ENCODE measurements at regions not wholly inside any gene's neighbourhood (a gene's known extent, or its start where the extent isn't known, plus 50 kb on each side); places are given as distances from the start of the nearest gene placed in this dataset.

- no peak overlapping the region for H4K8ac ChIP-seq (ENCODE audit: low read depth, low read length)
- H3K9ac ChIP-seq (ENCODE audit: low read length) = no peak overlapping the region
- no peak overlapping the region for H2BK120ac ChIP-seq (ENCODE audit: insufficient read depth, low read length, poor library complexity)
- no peak overlapping the region for H2BK12ac ChIP-seq (ENCODE audit: low read length)
- no peak overlapping the region for H3K18ac ChIP-seq (ENCODE audit: low read length)
- H3K4me2 ChIP-seq (ENCODE audit: low read length) = no peak overlapping the region
- DNase-seq = no peak
- H3K4ac ChIP-seq (ENCODE audit: low read depth, low read length) = no peak overlapping the region
- H3K4me3 ChIP-seq (ENCODE audit: low read depth, low read length) = no peak overlapping the region
- peaks cover 1% of the 10 kb centered on the region for H3K9me3 ChIP-seq (ENCODE audit: insufficient read depth, low read depth, low read length)
- H3K27ac ChIP-seq (ENCODE audit: low read depth, low read length) = no peak overlapping the region
- peaks cover under 1% of the 10 kb centered on the region for H3K79me1 ChIP-seq (ENCODE audit: low read length)
- no CpG with 5 or more reads among the region's 1 CpG for WGBS (ENCODE audit: extremely low coverage, insufficient coverage, insufficient read length)
- no peak overlapping the region for H2AFZ ChIP-seq (ENCODE audit: insufficient read depth, low read length, poor library complexity)
- no peaks in the 10 kb centered on the region for H3K79me2 ChIP-seq (ENCODE audit: control insufficient read depth, insufficient read depth, low read length, poor library complexity)
- no peak overlapping the region for H3K14ac ChIP-seq (ENCODE audit: low read length)
- no peaks in the 10 kb centered on the region for H3K27me3 ChIP-seq (ENCODE audit: insufficient read depth, low read length)
- H4K12ac ChIP-seq (ENCODE audit: low read depth, low read length) = no peak overlapping the region
- no peak overlapping the region for H2BK5ac ChIP-seq (ENCODE audit: low read depth, low read length, poor library complexity)
- H3K23ac ChIP-seq (ENCODE audit: low read length) = no peak overlapping the region
- no peak overlapping the region for H4K91ac ChIP-seq (ENCODE audit: low read depth, low read length)
- peaks cover 0 to under 1% of the 10 kb centered on the region in 2 experiments for H3K4me1 ChIP-seq (ENCODE audit: control insufficient read depth in 1 of 2, insufficient read depth in 2 of 2, low read length in 2 of 2)
- no peaks in the 10 kb centered on the region for H3K36me3 ChIP-seq (ENCODE audit: control insufficient read depth in 1 of 2, insufficient read depth in 2 of 2, low read length in 2 of 2)
- no peak overlapping the region for H2AK5ac ChIP-seq (ENCODE audit: low read length)
These were observed 114.1 kb upstream of the HDDC2 start for GRCh38 chr6:125415913-125416312.

DNA sequence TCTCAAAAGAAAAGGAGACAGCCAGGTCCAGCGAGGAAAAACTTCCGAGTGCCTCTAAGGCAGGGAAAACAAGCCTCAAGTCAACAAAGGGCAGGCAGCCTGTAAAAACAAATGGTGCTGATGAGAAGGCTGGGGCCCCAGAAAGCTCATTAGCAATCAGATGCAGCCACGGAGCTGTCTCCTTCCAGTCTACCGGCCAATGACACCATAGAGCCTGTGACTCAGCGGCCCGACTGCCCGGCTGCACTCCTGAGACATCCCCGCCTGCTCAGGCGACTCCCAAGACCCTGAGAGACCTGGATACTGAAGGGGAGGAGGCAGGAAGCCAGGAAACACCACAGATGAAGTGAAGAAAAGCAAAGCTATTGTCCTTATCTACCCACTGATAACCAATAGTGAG, 120.1 kb upstream of the HDDC2 start:
- no peak overlapping the region for H4K91ac ChIP-seq (ENCODE audit: low read depth, low read length)
- H3K4me1 ChIP-seq (ENCODE audit: control insufficient read depth in 1 of 2, insufficient read depth in 2 of 2, low read length in 2 of 2) = peaks cover 0 to 6% of the 10 kb centered on the region in 2 experiments
- H3K36me3 ChIP-seq (ENCODE audit: control insufficient read depth in 1 of 2, insufficient read depth in 2 of 2, low read length in 2 of 2) = no peaks in the 10 kb centered on the region
- H3K79me2 ChIP-seq (ENCODE audit: control insufficient read depth, insufficient read depth, low read length, poor library complexity) = no peaks in the 10 kb centered on the region
- H2BK5ac ChIP-seq (ENCODE audit: low read depth, low read length, poor library complexity) = no peak overlapping the region
- H3K27me3 ChIP-seq (ENCODE audit: insufficient read depth, low read length) = no peaks in the 10 kb centered on the region
- no peak overlapping the region for H4K8ac ChIP-seq (ENCODE audit: low read depth, low read length)
- no CpG with 5 or more reads among the region's 9 CpGs for WGBS (ENCODE audit: extremely low coverage, insufficient coverage, insufficient read length)
- no peak overlapping the region for H3K18ac ChIP-seq (ENCODE audit: low read length)
- peak in 1 of 2 donors; percentile 7 for DNase-seq
- no peak overlapping the region for H3K4ac ChIP-seq (ENCODE audit: low read depth, low read length)
- no peak overlapping the region for H2AK5ac ChIP-seq (ENCODE audit: low read length)
- H2BK12ac ChIP-seq (ENCODE audit: low read length) = no peak overlapping the region
- no peak overlapping the region for H3K4me3 ChIP-seq (ENCODE audit: low read depth, low read length)
- no peak overlapping the region for H2BK120ac ChIP-seq (ENCODE audit: insufficient read depth, low read length, poor library complexity)
- peaks cover 5% of the 10 kb centered on the region for H3K79me1 ChIP-seq (ENCODE audit: low read length)
- no peak overlapping the region for H4K12ac ChIP-seq (ENCODE audit: low read depth, low read length)
- H3K23ac ChIP-seq (ENCODE audit: low read length) = no peak overlapping the region
- H3K9ac ChIP-seq (ENCODE audit: low read length) = no peak overlapping the region
- H3K14ac ChIP-seq (ENCODE audit: low read length) = no peak overlapping the region
- peak overlapping the region; percentile 47 for H2AFZ ChIP-seq (ENCODE audit: insufficient read depth, low read length, poor library complexity)
- H3K9me3 ChIP-seq (ENCODE audit: insufficient read depth, low read depth, low read length) = no peaks in the 10 kb centered on the region
- no peak overlapping the region for H3K4me2 ChIP-seq (ENCODE audit: low read length)
- H3K27ac ChIP-seq (ENCODE audit: low read depth, low read length) = peak overlapping the region; percentile 68

DNA sequence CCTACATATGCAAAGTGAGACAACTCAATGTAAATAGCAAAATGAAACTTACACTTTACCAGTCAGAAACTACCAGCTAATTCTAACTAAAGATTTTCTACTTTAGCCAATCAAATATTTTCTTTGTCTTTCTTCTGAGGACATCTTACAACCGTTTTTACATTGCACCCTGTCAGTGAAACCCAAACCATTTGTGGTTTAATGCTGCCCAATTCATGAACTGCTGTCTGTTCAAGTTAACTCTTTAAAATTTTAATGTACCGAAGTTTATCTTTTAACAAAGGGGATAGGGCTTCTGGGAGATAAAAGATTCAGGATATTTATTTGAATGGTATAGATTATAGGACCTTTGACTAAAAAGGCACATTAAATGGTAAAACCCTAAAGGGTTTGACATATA, 121.3 kb upstream of the HDDC2 start:
- Histone ChIP-seq H3K4me2 (ENCODE audit: low read length) (no peak overlapping the region), H3K4me3 (ENCODE audit: low read depth, low read length) (no peak overlapping the region), H3K79me2 (ENCODE audit: control insufficient read depth, insufficient read depth, low read length, poor library complexity) (no peaks in the 10 kb centered on the region), H3K27me3 (ENCODE audit: insufficient read depth, low read length) (no peaks in the 10 kb centered on the region), H3K9me3 (ENCODE audit: insufficient read depth, low read depth, low read length) (no peaks in the 10 kb centered on the region), H3K27ac (ENCODE audit: low read depth, low read length) (no peak overlapping the region), H2AFZ (ENCODE audit: insufficient read depth, low read length, poor library complexity) (no peak overlapping the region), H3K9ac (ENCODE audit: low read length) (no peak overlapping the region), H3K4me1 (ENCODE audit: control insufficient read depth in 1 of 2, insufficient read depth in 2 of 2, low read length in 2 of 2) (peaks cover 0 to 6% of the 10 kb centered on the region in 2 experiments), H3K4ac (ENCODE audit: low read depth, low read length) (no peak overlapping the region), H3K23ac (ENCODE audit: low read length) (no peak overlapping the region), H4K12ac (ENCODE audit: low read depth, low read length) (no peak overlapping the region), H2AK5ac (ENCODE audit: low read length) (no peak overlapping the region), H2BK5ac (ENCODE audit: low read depth, low read length, poor library complexity) (no peak overlapping the region), H2BK120ac (ENCODE audit: insufficient read depth, low read length, poor library complexity) (no peak overlapping the region), H4K91ac (ENCODE audit: low read depth, low read length) (no peak overlapping the region), H4K8ac (ENCODE audit: low read depth, low read length) (no peak overlapping the region), H2BK12ac (ENCODE audit: low read length) (no peak overlapping the region), H3K36me3 (ENCODE audit: control insufficient read depth in 1 of 2, insufficient read depth in 2 of 2, low read length in 2 of 2) (no peaks in the 10 kb centered on the region), H3K18ac (ENCODE audit: low read length) (no peak overlapping the region), H3K79me1 (ENCODE audit: low read length) (peaks cover 5% of the 10 kb centered on the region), H3K14ac (ENCODE audit: low read length) (no peak overlapping the region)
- no peak for DNase-seq
- no CpG with 5 or more reads among the region's 2 CpGs for WGBS (ENCODE audit: extremely low coverage, insufficient coverage, insufficient read length)

GRCh38 chr6:125431971-125432370, 130.2 kb upstream of the HDDC2 start:
- no peaks in the 10 kb centered on the region for H3K79me2 ChIP-seq (ENCODE audit: control insufficient read depth, insufficient read depth, low read length, poor library complexity)
- no peak overlapping the region for H3K9ac ChIP-seq (ENCODE audit: low read length)
- H3K4me2 ChIP-seq (ENCODE audit: low read length) = no peak overlapping the region
- H4K8ac ChIP-seq (ENCODE audit: low read depth, low read length) = no peak overlapping the region
- H3K4ac ChIP-seq (ENCODE audit: low read depth, low read length) = no peak overlapping the region
- no peak overlapping the region for H2BK5ac ChIP-seq (ENCODE audit: low read depth, low read length, poor library complexity)
- no peak overlapping the region for H2BK12ac ChIP-seq (ENCODE audit: low read length)
- no peaks in the 10 kb centered on the region for H3K79me1 ChIP-seq (ENCODE audit: low read length)
- no peak overlapping the region for H4K91ac ChIP-seq (ENCODE audit: low read depth, low read length)
- no peak overlapping the region for H2AK5ac ChIP-seq (ENCODE audit: low read length)
- no peak overlapping the region for H3K27ac ChIP-seq (ENCODE audit: low read depth, low read length)
- H3K4me3 ChIP-seq (ENCODE audit: low read depth, low read length) = no peak overlapping the region
- no peak overlapping the region for H3K23ac ChIP-seq (ENCODE audit: low read length)
- no peak overlapping the region for H3K18ac ChIP-seq (ENCODE audit: low read length)
- H4K12ac ChIP-seq (ENCODE audit: low read depth, low read length) = no peak overlapping the region
- no peak overlapping the region for H2AFZ ChIP-seq (ENCODE audit: insufficient read depth, low read length, poor library complexity)
- DNase-seq = no peak
- no peaks in the 10 kb centered on the region for H3K9me3 ChIP-seq (ENCODE audit: insufficient read depth, low read depth, low read length)
- H3K36me3 ChIP-seq (ENCODE audit: control insufficient read depth in 1 of 2, insufficient read depth in 2 of 2, low read length in 2 of 2) = no peaks in the 10 kb centered on the region
- H3K4me1 ChIP-seq (ENCODE audit: control insufficient read depth in 1 of 2, insufficient read depth in 2 of 2, low read length in 2 of 2) = no peaks in the 10 kb centered on the region
- H2BK120ac ChIP-seq (ENCODE audit: insufficient read depth, low read length, poor library complexity) = no peak overlapping the region
- no peak overlapping the region for H3K14ac ChIP-seq (ENCODE audit: low read length)
- no peaks in the 10 kb centered on the region for H3K27me3 ChIP-seq (ENCODE audit: insufficient read depth, low read length)

Measured in trophoblast cell (in vitro differentiated cells and primary cell).